VCaP (cell line): ENCODE measurements at regions not wholly inside any gene's neighbourhood (a gene's known extent, or its start where the extent isn't known, plus 50 kb on each side); places are given as distances from the start of the nearest gene placed in this dataset.

ENCODE experiments used
- H3K27ac ChIP-seq: fragments of 450-650 bp; 2 replicates; pipeline ENCODE4 v1.5.1; 2017
- CTCF ChIP-seq: fragments of 450-650 bp; conservative IDR thresholded peaks from 2 replicates; pipeline ENCODE4 v1.5.1; 2017; ENCODE audit warnings: mild to moderate bottlenecking, moderate library complexity

GRCh38 chr2:16615687-16616615 lies 49.7 kb downstream of the CYRIA start:
- H3K27ac ChIP-seq = no peak overlapping the region
- TF ChIP-seq CTCF = no peak

- TF ChIP-seq CTCF = no peak
- H3K27ac ChIP-seq = no peak overlapping the region
These were observed 50.4 kb downstream of the CYRIA start for GRCh38 chr2:16615246-16615645.

- TF ChIP-seq CTCF = no peak
These were observed 51.2 kb downstream of the CYRIA start for GRCh38 chr2:16614314-16614860.

GRCh38 chr2:16613539-16614011 lies 52.1 kb downstream of the CYRIA start:
- no peak overlapping the region for H3K27ac ChIP-seq
- TF ChIP-seq CTCF = peak; percentile 75

More at GRCh38 chr2:16614314-16614860, 51.2 kb downstream of the CYRIA start:
- H3K27ac ChIP-seq = no peak overlapping the region

GRCh38 chr2:16612490-16612889 lies 53.1 kb downstream of the CYRIA start:
- no peak for TF ChIP-seq CTCF

GRCh38 chr2:16609786-16610185 lies 55.8 kb downstream of the CYRIA start:
- TF ChIP-seq CTCF = no peak

More at GRCh38 chr2:16612490-16612889, 53.1 kb downstream of the CYRIA start:
- H3K27ac ChIP-seq = no peak overlapping the region

More at GRCh38 chr2:16609786-16610185, 55.8 kb downstream of the CYRIA start:
- H3K27ac ChIP-seq = 0 out of 2 replicates have a peak overlapping the region, but pooled peaks have one; percentile 87
